CD4-positive, alpha-beta T cell treated with Interleukin-17A for 1 hour (primary cell): ENCODE measurements at regions not wholly inside any gene's neighbourhood (a gene's known extent, or its start where the extent isn't known, plus 50 kb on each side); places are given as distances from the start of the nearest gene placed in this dataset.

Source experiments
- DNase-seq: peaks from one replicate; pipeline ENCODE4 v3.0.0-alpha.2; 2020

GRCh38 chr12:77345336-77345735 is 280.0 kb upstream of the E2F7 start:
- DNase-seq, result no peak

GRCh38 chr12:77344651-77345050 is 279.3 kb upstream of the E2F7 start:
- no peak for DNase-seq

- DNase-seq, result no peak
Measured at GRCh38 chr12:77343291-77343690, 277.9 kb upstream of the E2F7 start.

- no peak for DNase-seq
Measured at GRCh38 chr12:77342253-77342652, 276.9 kb upstream of the E2F7 start.

DNA sequence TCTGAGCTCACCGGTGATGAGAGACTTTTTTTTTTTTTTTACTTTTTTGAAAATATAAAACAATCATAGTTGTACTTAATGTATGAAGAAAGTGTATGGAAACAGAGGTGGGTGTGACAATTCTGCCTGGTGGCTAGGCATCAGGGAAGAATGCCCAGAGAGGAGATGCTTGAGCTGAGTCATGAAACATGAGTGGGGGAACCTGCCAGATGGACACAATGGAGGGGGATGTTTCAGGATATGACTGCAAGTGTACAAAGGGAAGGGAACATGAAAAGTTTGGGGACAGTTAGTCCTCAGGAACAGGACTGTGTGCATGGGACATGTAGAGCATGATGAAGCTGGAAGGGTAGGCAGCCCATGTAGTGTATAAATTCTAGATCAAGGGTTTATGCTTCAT is 274.2 kb upstream of the E2F7 start:
- no peak for DNase-seq

DNA sequence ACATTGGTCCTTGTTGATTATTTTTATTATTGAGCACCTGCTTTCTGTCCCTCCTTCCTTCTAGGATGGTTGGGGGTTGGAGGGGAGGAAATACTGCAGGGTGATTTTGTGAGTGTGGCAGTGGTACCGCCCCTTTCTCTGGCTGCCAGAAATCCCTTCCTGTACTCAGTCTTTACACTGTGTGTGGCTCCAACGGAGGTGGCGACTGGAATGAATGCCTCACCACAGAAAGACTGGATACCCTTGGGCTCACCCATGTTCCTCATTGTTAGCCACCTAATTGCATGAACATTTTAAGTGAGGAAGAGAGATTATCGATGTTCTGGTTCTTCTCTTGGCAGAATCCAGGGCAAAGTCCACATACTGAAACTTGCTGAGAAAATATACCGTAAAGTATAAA is 272.0 kb upstream of the E2F7 start:
- no peak for DNase-seq

GRCh38 chr12:77334806-77335205 is 269.4 kb upstream of the E2F7 start:
- DNase-seq, result no peak

- DNase-seq, result no peak
Measured at GRCh38 chr12:77328326-77328725, 263.0 kb upstream of the E2F7 start.

- no peak for DNase-seq
Measured at GRCh38 chr12:77325511-77326236, 260.3 kb upstream of the E2F7 start.

DNA sequence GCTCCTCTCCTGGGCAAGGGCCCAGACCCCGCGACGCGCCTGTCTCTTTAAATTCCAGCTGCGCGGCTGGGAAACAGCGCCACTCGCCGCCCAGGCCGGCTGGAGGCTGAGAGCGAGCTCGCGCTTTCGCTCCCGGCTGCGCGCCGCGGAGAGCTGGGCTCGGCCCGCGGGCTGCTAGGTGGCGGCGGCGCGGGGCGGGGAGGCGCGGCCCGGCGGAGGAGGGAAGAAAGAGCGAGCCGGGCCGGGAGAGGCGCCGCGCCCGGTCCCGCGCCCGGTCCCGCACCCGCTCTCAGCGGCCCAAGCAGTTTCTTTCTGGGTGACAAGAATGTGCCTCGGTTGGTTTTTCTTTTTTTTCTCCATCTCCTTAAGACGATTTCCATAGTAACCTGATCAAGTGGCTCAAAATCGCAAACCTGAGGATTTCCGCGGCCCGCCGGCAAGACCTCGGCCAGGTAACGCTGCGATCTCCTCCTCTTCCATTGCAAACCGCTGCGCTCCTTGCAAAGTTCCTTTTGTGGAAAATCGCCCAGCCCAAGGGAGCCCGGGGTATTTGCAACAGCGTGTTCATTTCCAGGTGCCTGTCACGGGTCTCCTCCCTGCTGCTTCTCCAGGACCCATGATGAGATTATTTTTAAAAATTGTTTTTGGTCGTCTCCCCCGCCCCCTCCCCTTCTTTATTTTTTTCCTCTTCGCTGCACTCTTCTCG is 259.5 kb upstream of the E2F7 start:
- no peak for DNase-seq

- DNase-seq, result no peak
Measured at GRCh38 chr12:77324416-77324762, 259.0 kb upstream of the E2F7 start.

- DNase-seq, result no peak
Measured at GRCh38 chr12:77323788-77324415, 258.5 kb upstream of the E2F7 start.

- DNase-seq, result no peak
Measured at GRCh38 chr12:77319166-77319565, 253.8 kb upstream of the E2F7 start.

GRCh38 chr12:77315407-77315806 is 250.0 kb upstream of the E2F7 start:
- DNase-seq, result no peak

- no peak for DNase-seq
Measured at GRCh38 chr12:77314378-77315052, 249.1 kb upstream of the E2F7 start.

DNA sequence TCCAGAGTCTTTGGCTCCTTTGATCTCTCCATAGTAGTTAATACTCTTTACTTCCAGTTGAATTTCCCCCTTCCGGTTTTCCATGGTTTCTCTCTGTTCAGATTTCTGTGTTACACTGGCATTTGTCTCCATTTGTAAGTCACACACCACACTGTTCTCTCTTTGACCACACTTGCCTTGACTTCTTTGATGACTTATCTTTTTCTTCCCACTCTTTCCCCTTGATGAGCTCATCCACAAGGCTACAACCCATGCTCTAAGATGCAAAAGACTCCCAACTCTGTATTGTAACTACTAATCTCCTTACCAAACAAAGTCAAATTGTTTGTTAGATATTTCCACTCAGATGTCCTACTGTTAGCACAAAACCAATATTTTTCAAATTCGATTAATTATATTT is 242.7 kb upstream of the E2F7 start:
- DNase-seq, result no peak

DNA sequence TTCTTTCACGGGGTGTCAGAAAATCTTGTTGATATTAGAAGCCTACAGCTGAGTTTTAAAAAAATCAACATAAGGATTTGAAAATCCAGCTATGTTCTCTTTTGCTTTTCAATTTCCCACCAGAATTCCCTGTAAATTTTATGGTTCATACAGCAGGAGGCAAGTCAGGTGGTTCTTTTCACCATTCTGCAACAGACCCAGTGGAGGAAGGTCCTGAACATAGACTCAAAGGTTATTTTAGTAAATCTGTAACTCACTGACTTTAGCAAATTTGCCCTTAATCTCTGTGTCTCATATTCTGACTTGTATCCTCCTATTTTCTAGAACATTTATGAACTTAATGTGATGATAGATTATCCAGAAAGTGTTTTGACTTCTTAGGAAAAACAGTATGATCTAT is 235.4 kb upstream of the E2F7 start:
- DNase-seq, result no peak

- DNase-seq, result no peak
Measured at GRCh38 chr12:77299910-77300669, 234.7 kb upstream of the E2F7 start.

DNA sequence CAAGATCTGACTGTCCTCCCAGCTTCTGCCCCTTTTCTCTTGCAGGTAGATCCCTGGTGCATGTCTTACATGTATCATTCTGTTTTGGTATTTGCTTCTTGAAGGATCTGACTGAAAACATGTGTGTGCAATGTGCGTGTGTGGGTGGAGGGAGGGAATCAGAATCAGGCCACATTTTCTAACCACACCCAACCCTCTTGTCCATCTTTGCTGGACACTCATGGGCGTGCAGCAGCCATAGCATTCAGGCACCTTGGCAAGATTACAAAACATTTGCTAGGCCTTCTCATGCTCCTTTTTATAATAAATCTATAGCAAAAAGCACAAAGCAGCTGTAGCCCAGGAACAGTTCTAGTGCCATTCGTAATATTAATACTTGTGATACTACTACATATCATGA is 233.6 kb upstream of the E2F7 start:
- no peak for DNase-seq

GRCh38 chr12:77294016-77294415 is 228.6 kb upstream of the E2F7 start:
- DNase-seq, result no peak

DNA sequence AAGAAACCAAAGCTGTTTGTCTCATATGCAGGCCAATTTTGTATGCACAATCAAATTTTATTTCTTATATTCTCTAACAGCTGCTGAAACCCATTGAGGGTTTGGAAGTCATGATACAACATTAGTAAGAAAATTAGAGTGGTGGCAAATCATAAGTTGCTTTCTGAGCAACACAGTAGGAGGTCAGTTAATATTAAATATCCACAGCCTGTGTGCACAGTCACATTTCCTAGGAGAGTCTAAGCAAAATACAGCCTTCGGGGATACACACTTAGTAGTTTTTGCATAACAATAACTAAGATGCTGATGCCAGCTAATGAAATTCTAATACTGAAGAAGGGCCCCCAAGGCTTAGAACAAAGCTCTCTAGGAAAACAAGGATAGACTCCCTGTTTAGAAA is 209.6 kb upstream of the E2F7 start:
- no peak for DNase-seq

DNA sequence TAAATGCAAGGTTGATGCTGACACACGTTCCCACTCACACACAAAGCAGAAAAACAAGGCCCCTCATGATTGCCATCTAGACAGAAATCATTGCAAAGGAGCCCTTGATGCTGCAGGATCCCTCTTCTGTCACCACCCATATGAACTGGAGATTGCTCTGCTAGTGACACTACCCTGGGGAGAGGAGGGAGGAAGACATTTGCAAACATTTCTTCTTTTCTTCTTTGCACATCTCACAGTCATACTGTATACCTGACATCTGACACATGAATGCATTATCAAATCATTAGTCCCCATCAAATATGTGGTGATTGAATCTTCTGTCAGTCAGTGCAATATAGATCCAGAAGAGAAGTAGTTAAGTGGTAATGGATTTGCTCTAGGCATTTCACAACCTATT is 208.5 kb upstream of the E2F7 start:
- no peak for DNase-seq

DNA sequence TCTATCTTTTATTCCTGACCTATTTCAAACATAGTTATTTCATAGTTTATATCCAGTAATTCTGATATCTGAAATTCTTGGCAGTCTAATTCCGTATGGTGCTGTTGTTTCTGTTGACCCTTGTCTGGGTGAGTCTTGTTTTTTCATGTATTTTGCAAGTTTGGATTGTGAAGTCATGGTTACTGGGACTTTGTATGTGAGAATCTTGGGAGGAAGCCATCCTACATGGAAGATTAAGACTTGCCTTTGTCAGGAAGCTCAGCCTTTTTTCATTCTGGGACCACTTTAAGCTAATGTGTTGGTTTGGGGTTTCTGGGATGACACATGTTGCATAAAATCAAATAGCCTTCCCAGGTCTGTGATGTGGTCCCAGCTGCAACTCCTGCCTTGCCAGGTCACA is 191.6 kb upstream of the E2F7 start:
- no peak for DNase-seq
